ENCODE measurements at regions not wholly inside any gene's neighbourhood (a gene's known extent, or its start where the extent isn't known, plus 50 kb on each side); places are given as distances from the start of the nearest gene placed in this dataset.

DNA sequence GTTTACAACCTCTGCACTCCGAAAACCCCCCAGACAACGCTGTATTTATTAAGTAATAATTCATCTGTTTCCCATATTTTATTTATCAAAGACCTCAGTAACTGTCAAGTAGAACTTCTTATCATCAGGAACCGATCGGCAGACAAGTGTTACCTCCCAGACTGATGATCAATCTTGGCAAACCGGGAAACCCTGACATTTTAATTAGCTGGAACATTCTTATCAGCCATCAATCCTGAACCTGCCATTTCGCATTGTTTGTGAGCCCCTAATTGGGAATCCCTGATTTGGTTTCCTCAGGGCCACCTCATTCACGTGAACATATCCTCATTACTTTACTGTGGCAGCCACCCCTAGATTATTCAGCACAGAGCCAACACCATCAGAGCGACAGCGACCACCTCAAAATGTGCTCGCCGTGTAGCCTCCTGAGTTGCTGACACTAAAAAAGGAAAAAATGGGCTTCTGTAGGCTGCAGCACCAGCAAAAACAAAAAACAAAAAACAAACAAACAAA lies 93.6 kb upstream of the SDK1 start:
- H3K4me2 ChIP-seq (ENCODE audit: low read length), result no peak overlapping the region
- H3K9me3 ChIP-seq (ENCODE audit: control insufficient read depth, insufficient read depth, low read length), result no peaks in the 10 kb centered on the region
- no peaks in the 10 kb centered on the region for H3K4me1 ChIP-seq (ENCODE audit: control insufficient read depth, low read length)
- no peaks in the 10 kb centered on the region for H3K27me3 ChIP-seq (ENCODE audit: control insufficient read depth, low read length)
- H3F3A ChIP-seq (ENCODE audit: control insufficient read depth, insufficient read depth), result no peaks in the 10 kb centered on the region
- TF ChIP-seq, protein P1, sequence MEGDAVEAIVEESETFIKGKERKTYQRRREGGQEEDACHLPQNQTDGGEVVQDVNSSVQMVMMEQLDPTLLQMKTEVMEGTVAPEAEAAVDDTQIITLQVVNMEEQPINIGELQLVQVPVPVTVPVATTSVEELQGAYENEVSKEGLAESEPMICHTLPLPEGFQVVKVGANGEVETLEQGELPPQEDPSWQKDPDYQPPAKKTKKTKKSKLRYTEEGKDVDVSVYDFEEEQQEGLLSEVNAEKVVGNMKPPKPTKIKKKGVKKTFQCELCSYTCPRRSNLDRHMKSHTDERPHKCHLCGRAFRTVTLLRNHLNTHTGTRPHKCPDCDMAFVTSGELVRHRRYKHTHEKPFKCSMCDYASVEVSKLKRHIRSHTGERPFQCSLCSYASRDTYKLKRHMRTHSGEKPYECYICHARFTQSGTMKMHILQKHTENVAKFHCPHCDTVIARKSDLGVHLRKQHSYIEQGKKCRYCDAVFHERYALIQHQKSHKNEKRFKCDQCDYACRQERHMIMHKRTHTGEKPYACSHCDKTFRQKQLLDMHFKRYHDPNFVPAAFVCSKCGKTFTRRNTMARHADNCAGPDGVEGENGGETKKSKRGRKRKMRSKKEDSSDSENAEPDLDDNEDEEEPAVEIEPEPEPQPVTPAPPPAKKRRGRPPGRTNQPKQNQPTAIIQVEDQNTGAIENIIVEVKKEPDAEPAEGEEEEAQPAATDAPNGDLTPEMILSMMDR (IDR thresholded peaks at IDR 0.05; ENCODE audit: low read depth, low read length, poor library complexity, severe bottlenecking), result no peak
- no peak for TF ChIP-seq EZH2phosphoT487 (IDR thresholded peaks at IDR 0.05; ENCODE audit: borderline replicate concordance, low read length)
- no peak overlapping the region for H3K4me3 ChIP-seq (ENCODE audit: low read length)
- no peak overlapping the region for H3K27ac ChIP-seq (ENCODE audit: low read depth, low read length)
- no peaks in the 10 kb centered on the region for H4K20me1 ChIP-seq (ENCODE audit: control insufficient read depth, insufficient read depth, low read depth, low read length)
- H3K9me2 ChIP-seq (replicated peaks; ENCODE audit: control insufficient read depth, low read length), result no peaks in the 10 kb centered on the region
- H3K36me3 ChIP-seq (ENCODE audit: control insufficient read depth, low read length), result no peaks in the 10 kb centered on the region
- no peaks in the 10 kb centered on the region for H3K79me2 ChIP-seq (ENCODE audit: control insufficient read depth, low read length)

DNA sequence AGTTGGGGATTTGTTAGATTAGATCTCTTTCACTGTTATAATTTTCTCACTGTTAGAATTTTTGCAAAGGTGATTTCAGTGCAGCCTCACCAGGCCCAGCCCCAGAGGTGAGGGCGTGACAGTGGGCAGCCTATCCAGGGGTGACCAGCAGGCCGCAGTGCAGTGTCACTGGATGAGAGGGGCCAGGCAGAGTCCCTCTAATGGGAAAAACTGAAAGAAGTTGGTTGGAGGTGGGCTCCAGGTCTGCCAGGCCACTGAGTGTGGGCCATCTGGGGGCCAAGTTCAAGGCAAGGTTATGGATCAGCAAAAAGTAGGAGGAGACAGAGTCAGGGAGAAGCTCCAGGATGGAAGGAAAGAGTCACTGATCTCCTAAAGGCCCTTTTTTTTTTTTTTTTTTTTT lies 90.5 kb upstream of the SDK1 start:
- H3K9me2 ChIP-seq (replicated peaks; ENCODE audit: control insufficient read depth, low read length), result no peaks in the 10 kb centered on the region
- H4K20me1 ChIP-seq (ENCODE audit: control insufficient read depth, insufficient read depth, low read depth, low read length), result no peaks in the 10 kb centered on the region
- H3K9me3 ChIP-seq (ENCODE audit: control insufficient read depth, insufficient read depth, low read length), result no peaks in the 10 kb centered on the region
- H3K4me3 ChIP-seq (ENCODE audit: low read length), result no peak overlapping the region
- H3K4me1 ChIP-seq (ENCODE audit: control insufficient read depth, low read length), result no peaks in the 10 kb centered on the region
- no peak for TF ChIP-seq EZH2phosphoT487 (IDR thresholded peaks at IDR 0.05; ENCODE audit: borderline replicate concordance, low read length)
- TF ChIP-seq, protein P1 (IDR thresholded peaks at IDR 0.05; ENCODE audit: low read depth, low read length, poor library complexity, severe bottlenecking), result no peak
- H3K36me3 ChIP-seq (ENCODE audit: control insufficient read depth, low read length), result no peaks in the 10 kb centered on the region
- H3K79me2 ChIP-seq (ENCODE audit: control insufficient read depth, low read length), result no peaks in the 10 kb centered on the region
- no peak overlapping the region for H3K4me2 ChIP-seq (ENCODE audit: low read length)
- H3F3A ChIP-seq (ENCODE audit: control insufficient read depth, insufficient read depth), result no peaks in the 10 kb centered on the region
- no peak overlapping the region for H3K27ac ChIP-seq (ENCODE audit: low read depth, low read length)
- no peaks in the 10 kb centered on the region for H3K27me3 ChIP-seq (ENCODE audit: control insufficient read depth, low read length)

DNA sequence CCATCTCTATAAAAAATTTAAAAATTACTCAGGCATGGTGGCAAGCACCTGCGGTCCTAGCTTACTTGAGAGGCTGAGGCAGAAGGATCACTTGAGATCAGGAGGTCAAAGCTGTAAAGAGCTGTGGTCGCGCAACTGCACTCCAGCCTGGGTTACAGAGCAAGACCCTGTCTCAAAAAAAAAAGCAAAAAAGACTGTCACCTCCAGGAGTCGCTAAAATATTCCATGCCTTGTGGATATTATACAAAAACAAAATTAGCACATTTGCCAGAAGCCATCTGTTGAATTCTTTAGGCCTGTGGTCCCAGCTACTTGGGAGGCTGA lies 87.0 kb upstream of the SDK1 start:
- Histone ChIP-seq H3F3A (ENCODE audit: control insufficient read depth, insufficient read depth) (no peaks in the 10 kb centered on the region), H3K27me3 (ENCODE audit: control insufficient read depth, low read length) (peaks cover 12% of the 10 kb centered on the region), H4K20me1 (ENCODE audit: control insufficient read depth, insufficient read depth, low read depth, low read length) (no peaks in the 10 kb centered on the region), H3K36me3 (ENCODE audit: control insufficient read depth, low read length) (no peaks in the 10 kb centered on the region), H3K4me2 (ENCODE audit: low read length) (no peak overlapping the region), H3K27ac (ENCODE audit: low read depth, low read length) (no peak overlapping the region), H3K79me2 (ENCODE audit: control insufficient read depth, low read length) (no peaks in the 10 kb centered on the region), H3K9me3 (ENCODE audit: control insufficient read depth, insufficient read depth, low read length) (no peaks in the 10 kb centered on the region), H3K4me3 (ENCODE audit: low read length) (no peak overlapping the region), H3K9me2 (replicated peaks; ENCODE audit: control insufficient read depth, low read length) (no peaks in the 10 kb centered on the region), H3K4me1 (ENCODE audit: control insufficient read depth, low read length) (no peaks in the 10 kb centered on the region)
- TF ChIP-seq, protein P1 (IDR thresholded peaks at IDR 0.05; ENCODE audit: low read depth, low read length, poor library complexity, severe bottlenecking), result no peak
- TF ChIP-seq EZH2phosphoT487 (IDR thresholded peaks at IDR 0.05; ENCODE audit: borderline replicate concordance, low read length), result no peak
